Hepatocyte (in vitro differentiated cells): ENCODE measurements at regions not wholly inside any gene's neighbourhood (a gene's known extent, or its start where the extent isn't known, plus 50 kb on each side); places are given as distances from the start of the nearest gene placed in this dataset.

Experiments
- DNase-seq: peaks from one replicate; pipeline ENCODE4 v3.0.0-alpha.2; 2016; ENCODE audit warnings: low spot score
- H2AFZ ChIP-seq: fragments of 200-600 bp; sonication (generic); 2 replicates; pipeline ENCODE4 v1.6.0; 2016; ENCODE audit warnings: antibody characterized with exemption, mild to moderate bottlenecking
- H3K27ac ChIP-seq: fragments of 200-600 bp; sonication (generic); 2 replicates; pipeline ENCODE4 v1.5.1; 2016; ENCODE audit warnings: mild to moderate bottlenecking
- H3K27me3 ChIP-seq: fragments of 200-600 bp; sonication (generic); 2 replicates; pipeline ENCODE4 v1.6.1; 2016
- H3K36me3 ChIP-seq: fragments of 200-600 bp; sonication (generic); replicated peaks from 2 replicates; pipeline ENCODE4 v1.5.1; 2016; ENCODE audit warnings: low read depth; ENCODE audit not compliant: insufficient read depth
- H3K4me1 ChIP-seq: fragments of 200-600 bp; sonication (generic); 2 replicates; pipeline ENCODE4 v1.5.1; 2016; ENCODE audit warnings: mild to moderate bottlenecking, moderate library complexity; ENCODE audit not compliant: insufficient read depth
- H3K4me2 ChIP-seq: fragments of 200-600 bp; sonication (generic); 2 replicates; pipeline ENCODE4 v1.6.0; 2016
- H3K4me3 ChIP-seq: fragments of 200-600 bp; sonication (generic); 2 replicates; pipeline ENCODE4 v1.5.1; 2016; ENCODE audit warnings: mild to moderate bottlenecking
- H3K79me2 ChIP-seq: fragments of 200-600 bp; sonication (generic); 2 replicates; pipeline ENCODE4 v1.6.0; 2017; ENCODE audit warnings: mild to moderate bottlenecking
- H3K9me2 ChIP-seq: fragments of 200-600 bp; sonication (generic); replicated peaks from 2 replicates; pipeline ENCODE4 v1.6.0; 2017; ENCODE audit warnings: mild to moderate bottlenecking; ENCODE audit not compliant: insufficient read depth
- H3K9me3 ChIP-seq: fragments of 200-600 bp; sonication (generic); 2 replicates; pipeline ENCODE4 v1.5.1; 2016; ENCODE audit warnings: low read depth, mild to moderate bottlenecking
- H4K20me1 ChIP-seq: fragments of 200-600 bp; sonication (generic); 2 replicates; pipeline ENCODE4 v1.6.0; 2016; ENCODE audit warnings: mild to moderate bottlenecking; ENCODE audit not compliant: insufficient read depth, poor library complexity, severe bottlenecking
- EZH2 ChIP-seq: fragments of 200-600 bp; sonication (generic); IDR thresholded peaks from 2 replicates; pipeline ENCODE4 v1.6.1; 2016; ENCODE audit warnings: antibody characterized with exemption, mild to moderate bottlenecking, borderline replicate concordance
- EZH2phosphoT487 ChIP-seq: fragments of 200-600 bp; sonication (generic); IDR thresholded peaks from one replicate; pipeline ENCODE4 v1.6.1; 2018; ENCODE audit warnings: antibody characterized with exemption, mild to moderate bottlenecking, low read depth, moderate library complexity; ENCODE audit not compliant: unreplicated experiment, severe bottlenecking
- WGBS: methylation state at CpG from one replicate; pipeline ENCODE4 v1.1.6; 2016; ENCODE audit warnings: low lambda C conversion rate; ENCODE audit errors: missing lambda C conversion rate; 5-methylcytosine and 5-hydroxymethylcytosine counted together
- TF ChIP-seq, protein P1 (sequence below): fragments of 200-600 bp; sonication (generic); IDR thresholded peaks from 2 replicates; pipeline ENCODE4 v1.5.1; 2016; ENCODE audit warnings: antibody characterized with exemption, mild to moderate bottlenecking; ENCODE audit not compliant: poor library complexity

DNA sequence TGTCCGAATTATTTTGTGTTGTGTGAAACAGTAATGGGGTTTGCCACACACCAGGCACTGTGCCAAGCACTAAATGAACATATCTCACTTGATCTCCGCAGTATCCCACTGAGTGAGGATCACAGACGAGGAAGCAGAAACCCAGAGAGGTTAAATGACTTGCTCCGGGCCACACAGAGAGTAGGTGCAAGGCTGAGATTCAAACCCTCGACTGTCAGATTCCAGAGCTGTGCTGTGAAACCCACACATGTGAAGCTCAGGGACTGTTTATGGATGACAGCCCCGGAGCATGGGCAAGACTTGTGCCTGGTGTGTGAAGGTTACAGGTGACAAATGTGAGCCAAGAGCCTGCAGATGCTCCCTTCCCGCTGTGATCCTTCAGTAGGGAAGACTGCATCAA, 87.8 kb upstream of the SIRPA start:
- Histone ChIP-seq H3K9me3 (no peaks in the 10 kb centered on the region), H3K27me3 (peaks cover 12% of the 10 kb centered on the region), H4K20me1 (no peaks in the 10 kb centered on the region), H3K4me1 (peaks cover 9% of the 10 kb centered on the region), H2AFZ (no peak overlapping the region), H3K4me2 (no peak overlapping the region), H3K79me2 (no peaks in the 10 kb centered on the region), H3K27ac (no peak overlapping the region), H3K9me2 (no peaks in the 10 kb centered on the region), H3K4me3 (no peak overlapping the region), H3K36me3 (no peaks in the 10 kb centered on the region)
- 83% methylated on average over 7 of the region's 7 CpGs for WGBS
- DNase-seq: no peak
- TF ChIP-seq EZH2 (no peak), EZH2phosphoT487 (no peak)
- TF ChIP-seq, protein P1, sequence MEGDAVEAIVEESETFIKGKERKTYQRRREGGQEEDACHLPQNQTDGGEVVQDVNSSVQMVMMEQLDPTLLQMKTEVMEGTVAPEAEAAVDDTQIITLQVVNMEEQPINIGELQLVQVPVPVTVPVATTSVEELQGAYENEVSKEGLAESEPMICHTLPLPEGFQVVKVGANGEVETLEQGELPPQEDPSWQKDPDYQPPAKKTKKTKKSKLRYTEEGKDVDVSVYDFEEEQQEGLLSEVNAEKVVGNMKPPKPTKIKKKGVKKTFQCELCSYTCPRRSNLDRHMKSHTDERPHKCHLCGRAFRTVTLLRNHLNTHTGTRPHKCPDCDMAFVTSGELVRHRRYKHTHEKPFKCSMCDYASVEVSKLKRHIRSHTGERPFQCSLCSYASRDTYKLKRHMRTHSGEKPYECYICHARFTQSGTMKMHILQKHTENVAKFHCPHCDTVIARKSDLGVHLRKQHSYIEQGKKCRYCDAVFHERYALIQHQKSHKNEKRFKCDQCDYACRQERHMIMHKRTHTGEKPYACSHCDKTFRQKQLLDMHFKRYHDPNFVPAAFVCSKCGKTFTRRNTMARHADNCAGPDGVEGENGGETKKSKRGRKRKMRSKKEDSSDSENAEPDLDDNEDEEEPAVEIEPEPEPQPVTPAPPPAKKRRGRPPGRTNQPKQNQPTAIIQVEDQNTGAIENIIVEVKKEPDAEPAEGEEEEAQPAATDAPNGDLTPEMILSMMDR: no peak

DNA sequence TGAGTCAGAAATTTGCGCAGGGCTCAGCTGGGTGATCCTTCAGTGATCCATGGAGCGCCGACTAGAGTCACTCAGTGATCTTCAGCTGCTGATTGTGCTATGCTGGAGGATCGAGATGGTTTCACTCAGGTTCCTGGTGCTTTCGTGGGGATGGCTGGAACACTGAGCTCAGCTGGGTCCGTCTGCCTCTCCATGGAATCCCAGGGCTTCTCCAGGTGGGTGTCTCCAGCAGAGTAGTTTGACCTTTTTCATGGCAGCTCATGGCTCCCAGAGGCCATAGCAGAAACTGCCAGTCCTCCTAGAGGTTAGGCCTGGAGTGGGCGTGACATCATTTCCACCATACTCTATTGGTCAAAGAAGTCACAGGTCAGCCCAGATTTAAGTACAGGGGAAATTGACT, 88.8 kb upstream of the SIRPA start:
- no peaks in the 10 kb centered on the region for H3K9me2 ChIP-seq
- WGBS: 95% methylated on average over 7 of the region's 7 CpGs
- H3K4me3 ChIP-seq: no peak overlapping the region
- TF ChIP-seq, protein P1: no peak
- no peak for TF ChIP-seq EZH2
- TF ChIP-seq EZH2phosphoT487: no peak
- peaks cover 8% of the 10 kb centered on the region for H3K4me1 ChIP-seq
- H3K27ac ChIP-seq: no peak overlapping the region
- DNase-seq: no peak
- no peak overlapping the region for H3K4me2 ChIP-seq
- peaks cover 17% of the 10 kb centered on the region for H3K27me3 ChIP-seq
- H3K36me3 ChIP-seq: no peaks in the 10 kb centered on the region
- no peak overlapping the region for H2AFZ ChIP-seq
- no peaks in the 10 kb centered on the region for H3K79me2 ChIP-seq
- no peaks in the 10 kb centered on the region for H3K9me3 ChIP-seq
- no peaks in the 10 kb centered on the region for H4K20me1 ChIP-seq

DNA sequence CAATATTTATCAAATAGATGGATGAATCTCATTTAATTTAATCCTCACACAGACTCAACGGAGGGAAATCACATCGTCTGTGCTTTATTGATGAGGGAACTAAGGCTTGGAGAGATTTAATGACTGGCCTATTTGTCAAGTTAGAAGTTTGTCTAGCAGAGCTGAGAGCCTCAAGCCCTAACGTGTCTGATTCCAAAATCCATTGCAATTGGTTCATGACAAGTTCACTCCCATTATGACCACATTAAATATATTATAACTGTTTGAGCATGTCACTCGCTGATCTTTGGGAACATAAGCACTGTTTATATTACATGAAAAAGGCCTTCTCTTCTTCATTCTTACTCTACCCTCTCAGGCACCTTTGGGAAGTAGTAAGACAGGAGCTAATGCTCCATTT, 89.4 kb upstream of the SIRPA start:
- peaks cover 17% of the 10 kb centered on the region for H3K27me3 ChIP-seq
- DNase-seq: no peak
- no peaks in the 10 kb centered on the region for H3K36me3 ChIP-seq
- H3K4me3 ChIP-seq: no peak overlapping the region
- H3K27ac ChIP-seq: no peak overlapping the region
- H4K20me1 ChIP-seq: no peaks in the 10 kb centered on the region
- WGBS: 89% methylated on average over 4 of the region's 4 CpGs
- peaks cover 2% of the 10 kb centered on the region for H3K4me1 ChIP-seq
- no peaks in the 10 kb centered on the region for H3K9me2 ChIP-seq
- no peak overlapping the region for H2AFZ ChIP-seq
- TF ChIP-seq EZH2 (no peak), EZH2phosphoT487 (no peak)
- TF ChIP-seq, protein P1: no peak
- no peaks in the 10 kb centered on the region for H3K79me2 ChIP-seq
- no peaks in the 10 kb centered on the region for H3K9me3 ChIP-seq
- H3K4me2 ChIP-seq: no peak overlapping the region

DNA sequence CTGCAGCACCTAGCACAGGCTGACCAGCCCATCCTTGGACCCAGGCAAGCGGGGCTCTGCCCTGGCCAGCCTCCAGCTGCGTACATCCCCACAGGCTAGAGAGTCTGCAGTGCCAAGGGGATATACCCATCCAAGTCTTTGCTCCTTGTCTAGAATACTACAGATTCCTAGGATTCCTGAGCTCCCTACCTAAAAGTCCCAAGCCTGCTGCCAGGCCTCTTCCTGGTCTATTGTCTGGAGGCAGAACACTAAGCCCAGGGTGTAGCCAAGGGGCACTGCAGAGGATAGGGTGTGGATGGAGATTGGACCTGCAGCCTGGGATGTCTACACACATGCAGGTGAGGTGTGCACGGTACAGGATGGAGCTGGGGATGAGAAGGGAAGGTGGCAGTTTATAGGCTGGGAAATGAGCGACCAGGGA, 90.0 kb upstream of the SIRPA start:
- Histone ChIP-seq H3K9me3 (no peaks in the 10 kb centered on the region), H4K20me1 (no peaks in the 10 kb centered on the region), H3K27me3 (peaks cover 17% of the 10 kb centered on the region), H2AFZ (no peak overlapping the region), H3K4me2 (no peak overlapping the region), H3K9me2 (no peaks in the 10 kb centered on the region), H3K4me1 (no peaks in the 10 kb centered on the region), H3K79me2 (no peaks in the 10 kb centered on the region), H3K4me3 (no peak overlapping the region), H3K27ac (no peak overlapping the region), H3K36me3 (no peaks in the 10 kb centered on the region)
- TF ChIP-seq EZH2phosphoT487 (no peak), EZH2 (no peak)
- TF ChIP-seq, protein P1: no peak
- 92% methylated on average over 4 of the region's 4 CpGs for WGBS
- DNase-seq: no peak
